GM04504 (cell line): ENCODE measurements at regions not wholly inside any gene's neighbourhood (a gene's known extent, or its start where the extent isn't known, plus 50 kb on each side); places are given as distances from the start of the nearest gene placed in this dataset.
"Not testable (repeated sequence)": the region's sequence is repeated elsewhere in the genome, so short reads cannot be mapped to it uniquely, and the experiment has no call there.

Source experiments
- DNase-seq: peaks from one replicate; pipeline ENCODE4 v3.0.0-alpha.2; 2012; ENCODE audit warnings: low read depth

GRCh38 chr3:125645616-125646015, 50.3 kb upstream of the OSBPL11 start:
- no peak for DNase-seq

- DNase-seq: no peak
Observed at GRCh38 chr3:125646581-125646980, 51.3 kb upstream of the OSBPL11 start.

GRCh38 chr3:125647318-125648014, 52.2 kb upstream of the OSBPL11 start:
- no peak for DNase-seq

DNA sequence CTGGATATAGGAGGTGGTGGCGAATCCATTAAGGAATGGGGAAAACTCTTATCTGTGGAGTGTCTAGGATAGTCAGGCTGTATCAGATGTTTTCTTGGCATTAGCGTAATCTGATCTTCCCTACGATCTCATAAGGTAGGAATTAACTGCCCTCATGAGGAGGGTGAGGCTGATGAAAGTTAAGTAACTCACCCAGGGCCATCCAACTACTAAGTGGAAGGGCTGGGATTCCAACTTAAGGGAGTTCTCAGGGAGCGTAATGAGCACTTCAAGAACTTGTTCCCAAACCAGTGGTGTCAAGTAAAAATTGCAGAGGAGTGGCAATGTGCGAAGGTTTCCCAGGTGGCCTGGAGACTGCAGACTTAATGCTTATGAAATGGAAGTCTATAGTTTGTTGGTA, 55.9 kb upstream of the OSBPL11 start:
- DNase-seq: no peak

DNA sequence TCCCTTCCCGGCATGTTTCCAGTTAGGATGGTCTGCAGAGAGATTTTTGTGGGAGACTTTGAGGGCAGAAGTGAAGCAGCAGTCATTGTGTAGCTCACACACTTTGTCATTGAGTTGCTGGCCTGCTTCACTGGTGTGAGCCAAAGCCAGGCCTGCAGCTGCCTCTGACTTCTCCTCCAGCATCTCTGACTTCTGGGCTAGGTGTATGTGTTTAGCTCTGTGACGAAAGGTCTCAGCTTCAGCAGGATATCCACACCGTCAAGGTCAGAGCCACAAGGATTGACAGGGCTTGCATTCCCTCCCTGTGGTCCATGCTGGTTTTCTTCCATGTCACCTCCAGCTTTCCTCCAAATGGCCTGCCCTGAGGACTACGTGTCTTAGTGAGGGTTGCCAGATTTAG, 57.1 kb upstream of the OSBPL11 start:
- no peak for DNase-seq

DNA sequence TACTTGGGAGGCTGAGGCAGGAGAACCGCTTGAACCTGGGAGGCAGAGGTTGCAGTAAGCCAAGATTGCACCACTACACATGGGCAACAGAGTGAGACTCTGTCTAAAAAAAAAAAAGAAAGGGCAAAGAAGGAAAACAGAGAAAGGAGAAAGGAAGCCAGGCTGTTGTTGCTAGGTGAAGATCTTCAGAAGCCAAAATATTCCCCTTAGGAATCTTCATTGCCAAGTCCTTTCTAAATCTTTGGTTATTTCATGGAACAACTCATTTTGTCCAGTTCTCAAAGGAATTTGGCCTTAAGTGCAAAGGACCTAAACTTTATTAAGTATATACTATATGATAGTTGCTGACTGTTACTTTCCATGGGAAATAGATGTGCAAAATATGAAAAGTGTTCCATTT, 59.2 kb upstream of the OSBPL11 start:
- DNase-seq: no peak

DNA sequence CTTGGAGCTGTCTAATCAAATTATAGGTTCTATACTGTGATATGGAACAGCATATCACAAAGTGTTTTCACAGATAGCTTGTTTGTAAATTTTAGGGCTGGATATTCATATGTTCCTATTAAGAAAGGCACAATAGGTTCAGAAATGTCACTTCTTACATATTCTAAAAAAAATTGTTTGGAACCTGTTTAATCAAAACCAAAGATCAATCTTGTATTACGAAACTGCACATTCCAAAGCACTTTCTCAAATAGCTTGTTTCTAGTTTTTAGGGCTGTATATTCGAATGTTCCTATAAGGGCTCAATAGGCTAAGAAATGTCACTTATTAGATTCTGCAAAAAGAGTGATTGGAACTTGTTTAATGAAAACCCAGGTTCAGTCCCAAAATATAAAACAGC, 67.4 kb upstream of the OSBPL11 start:
- no peak for DNase-seq

- DNase-seq: no peak
Observed at GRCh38 chr3:125670352-125670751, 75.1 kb upstream of the OSBPL11 start.

- DNase-seq: no peak
Observed at GRCh38 chr3:125670945-125671344, 75.6 kb upstream of the OSBPL11 start.

DNA sequence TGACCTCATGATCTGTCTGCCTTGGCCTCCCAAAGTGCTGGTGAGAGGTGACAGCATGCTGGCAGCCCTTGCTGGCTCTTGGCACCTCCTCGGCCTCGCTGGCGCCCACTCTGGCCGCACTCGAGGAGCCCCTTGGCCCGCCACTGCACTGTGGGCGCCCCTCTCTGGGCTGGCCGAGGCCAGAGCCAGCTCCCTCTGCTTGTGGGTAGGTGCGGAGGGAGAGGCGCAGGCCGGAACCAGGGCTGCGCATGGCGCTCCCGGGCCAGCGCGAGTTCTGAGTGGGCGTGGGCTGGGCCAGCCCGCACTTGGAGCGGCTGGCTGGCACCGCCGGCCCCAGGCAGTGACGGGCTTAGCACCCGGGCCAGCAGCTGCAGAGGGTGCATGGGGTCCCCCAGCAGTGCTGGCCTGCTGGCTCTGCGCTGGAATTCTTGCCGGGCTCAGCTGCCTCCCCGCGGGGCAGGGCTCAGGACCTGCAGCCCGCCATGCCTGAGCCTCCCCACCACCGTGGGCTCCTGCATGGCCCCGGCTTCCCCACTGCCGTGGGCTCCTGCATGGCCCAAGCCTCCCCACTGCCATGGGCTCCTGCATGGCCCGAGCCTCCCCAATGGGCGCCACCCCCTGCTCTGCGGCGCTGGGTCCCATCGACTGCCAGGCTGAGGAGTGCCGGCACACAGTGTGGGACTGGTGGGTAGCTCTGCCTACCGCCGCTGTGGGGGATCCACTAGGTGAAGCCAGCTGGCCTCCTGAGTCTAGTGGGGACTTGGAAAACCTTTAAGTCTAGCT, 76.4 kb upstream of the OSBPL11 start:
- no peak for DNase-seq

DNA sequence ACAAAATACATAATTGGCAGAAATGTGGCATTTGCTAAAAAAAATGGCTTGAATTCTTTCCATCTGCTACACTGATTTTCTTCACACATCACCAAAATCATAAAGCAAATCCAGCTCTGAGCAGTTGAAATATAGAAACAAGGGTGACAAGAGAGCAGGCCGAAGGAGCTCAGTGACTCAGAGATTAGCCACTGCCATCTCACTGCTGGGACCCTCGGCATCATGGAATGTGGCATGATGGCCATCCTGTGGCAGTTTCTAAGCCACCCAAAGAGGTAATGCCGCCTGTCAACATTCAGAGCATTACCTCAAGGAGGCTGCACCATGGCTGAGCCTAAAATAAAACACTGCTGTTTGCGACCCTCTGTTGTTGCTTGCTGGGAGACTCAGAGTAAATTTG, 80.5 kb upstream of the OSBPL11 start:
- DNase-seq: no peak

- DNase-seq: no peak
Observed at GRCh38 chr3:125679258-125679657, 84.0 kb upstream of the OSBPL11 start.

DNA sequence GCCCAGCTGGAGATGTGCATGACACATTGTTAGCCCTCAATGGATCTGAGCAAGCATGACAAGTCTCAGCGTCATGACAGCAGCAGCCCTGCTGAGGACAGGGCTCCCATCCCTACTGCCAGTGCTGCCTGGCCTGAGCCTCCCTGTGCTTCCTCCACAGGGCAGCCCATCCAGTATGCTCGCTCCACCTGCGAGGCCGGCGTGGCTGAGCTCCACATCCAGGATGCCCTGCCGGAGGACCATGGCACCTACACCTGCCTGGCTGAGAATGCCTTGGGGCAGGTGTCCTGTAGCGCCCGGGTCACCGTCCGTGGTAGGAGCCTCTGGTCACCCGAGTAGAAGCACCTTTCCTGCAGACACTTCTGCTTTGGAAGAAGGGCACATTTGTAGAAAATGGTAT, 85.8 kb upstream of the OSBPL11 start:
- no peak for DNase-seq

DNA sequence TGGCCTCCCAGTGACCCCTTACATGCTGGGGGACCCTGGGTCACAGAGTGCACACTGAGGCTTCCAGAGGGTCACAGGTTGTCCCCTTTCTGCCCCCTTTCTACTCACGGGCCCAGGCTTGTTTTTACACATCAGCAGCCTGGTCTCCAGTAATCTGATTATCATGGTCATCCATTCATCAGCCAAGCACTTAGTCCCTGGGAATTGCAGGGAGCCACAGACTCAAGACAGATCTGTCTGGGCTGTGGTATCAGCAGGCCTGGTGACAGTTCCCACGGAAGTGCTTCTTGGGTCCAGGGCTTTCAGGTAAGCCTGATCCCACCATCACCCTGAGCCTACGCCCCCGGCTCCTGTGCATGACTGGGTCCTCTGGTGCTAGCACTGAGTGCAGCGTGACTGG, 86.6 kb upstream of the OSBPL11 start:
- DNase-seq: not testable (repeated sequence)

DNA sequence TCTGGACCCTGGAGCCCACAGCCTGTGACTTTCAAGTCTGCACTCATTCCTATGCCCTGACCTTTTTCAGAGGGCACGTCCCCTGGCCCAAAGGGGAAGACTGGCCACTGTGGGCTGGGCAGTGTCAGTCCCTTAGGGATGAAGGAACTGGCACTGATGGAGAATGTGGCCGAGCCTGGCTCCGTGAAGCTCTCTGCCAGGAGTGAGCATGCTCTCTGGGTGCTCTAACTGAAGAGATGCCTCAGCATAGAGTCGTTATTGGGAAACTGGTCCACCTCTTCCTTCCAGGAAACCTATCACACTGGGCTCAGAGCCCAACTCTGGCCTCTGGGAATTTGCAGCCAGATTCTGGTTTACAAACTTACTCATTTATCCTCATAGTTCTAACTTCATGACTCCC, 87.3 kb upstream of the OSBPL11 start:
- DNase-seq: peak; percentile 38

DNA sequence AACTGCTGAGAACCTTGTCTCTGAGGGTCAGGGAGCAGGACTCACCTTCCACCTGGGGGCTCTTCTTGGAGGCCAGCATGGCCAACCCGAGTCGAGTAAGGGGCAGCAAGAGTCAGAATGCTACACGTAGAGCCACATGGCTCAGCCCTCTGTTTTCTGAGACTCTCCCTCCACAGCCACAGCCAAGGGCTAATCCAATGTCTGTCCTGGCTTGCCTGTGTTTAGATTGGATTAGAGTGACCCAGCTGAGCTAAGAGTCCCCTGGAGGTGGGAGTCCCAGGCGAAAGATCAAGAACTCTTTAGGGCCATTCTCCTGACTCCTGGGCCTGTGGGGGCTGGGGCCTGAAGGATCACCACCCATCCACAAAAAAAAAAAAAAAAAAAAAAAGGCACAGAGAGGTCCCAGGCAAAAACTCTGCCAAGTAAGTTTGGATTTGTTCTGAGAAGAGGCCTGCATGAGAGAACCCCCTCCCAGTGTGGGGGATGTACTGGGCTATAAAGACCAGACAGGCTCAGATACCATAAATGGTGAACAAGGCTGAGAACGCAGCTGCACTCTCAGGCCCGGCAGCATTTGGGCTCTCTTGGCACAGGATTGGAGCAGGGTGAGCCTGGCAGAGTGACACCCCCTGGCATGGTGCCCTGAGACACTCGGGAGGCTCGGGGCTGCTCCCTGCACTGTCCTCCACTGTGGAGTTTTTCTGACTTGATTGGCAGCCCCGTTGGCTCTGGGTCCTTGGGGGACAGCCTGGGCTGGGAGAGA, 88.0 kb upstream of the OSBPL11 start:
- no peak for DNase-seq

GRCh38 chr3:125684199-125684598, 88.9 kb upstream of the OSBPL11 start:
- no peak for DNase-seq

DNA sequence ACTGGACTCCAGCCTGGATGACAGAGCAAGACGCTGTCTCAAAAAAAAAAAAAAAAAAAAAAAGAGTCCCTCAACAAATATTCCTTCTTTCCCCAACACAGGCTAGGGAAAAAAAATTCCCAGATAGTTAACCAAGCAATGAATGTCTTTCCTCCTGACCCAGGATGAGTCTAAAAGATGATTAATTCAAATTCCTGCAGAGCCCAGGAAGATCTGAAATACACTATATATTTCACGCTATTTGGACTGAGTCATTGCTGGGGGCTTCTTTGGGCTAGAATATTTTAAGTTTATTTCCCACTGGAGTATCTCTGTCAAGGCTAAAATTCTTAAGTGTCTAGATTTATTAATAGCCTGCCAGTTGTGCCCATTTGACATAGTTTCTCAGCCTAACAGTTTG, 90.4 kb upstream of the OSBPL11 start:
- peak; percentile 22 for DNase-seq

GRCh38 chr3:125692361-125692760, 97.1 kb upstream of the OSBPL11 start:
- DNase-seq: no peak

DNA sequence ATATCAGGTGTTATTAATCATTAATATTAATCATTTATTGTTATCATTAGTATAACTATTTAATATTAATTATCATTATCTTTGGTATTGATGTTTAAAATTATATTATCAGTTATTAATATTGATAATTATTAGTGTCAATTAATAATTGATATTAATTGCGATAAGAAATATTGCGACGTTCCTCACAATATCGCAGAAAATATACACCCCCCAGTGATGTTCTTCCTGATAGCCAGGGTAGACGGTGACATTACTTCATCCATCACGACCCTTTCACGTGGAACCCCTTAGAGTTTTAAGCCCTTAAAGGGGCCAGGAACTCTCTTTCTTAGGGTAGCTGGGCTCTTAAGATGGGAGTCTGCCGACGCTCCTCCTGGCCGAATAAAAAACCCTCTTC, 98.6 kb upstream of the OSBPL11 start:
- no peak for DNase-seq

- no peak for DNase-seq
Observed at GRCh38 chr3:125694761-125695294, 99.5 kb upstream of the OSBPL11 start.

DNA sequence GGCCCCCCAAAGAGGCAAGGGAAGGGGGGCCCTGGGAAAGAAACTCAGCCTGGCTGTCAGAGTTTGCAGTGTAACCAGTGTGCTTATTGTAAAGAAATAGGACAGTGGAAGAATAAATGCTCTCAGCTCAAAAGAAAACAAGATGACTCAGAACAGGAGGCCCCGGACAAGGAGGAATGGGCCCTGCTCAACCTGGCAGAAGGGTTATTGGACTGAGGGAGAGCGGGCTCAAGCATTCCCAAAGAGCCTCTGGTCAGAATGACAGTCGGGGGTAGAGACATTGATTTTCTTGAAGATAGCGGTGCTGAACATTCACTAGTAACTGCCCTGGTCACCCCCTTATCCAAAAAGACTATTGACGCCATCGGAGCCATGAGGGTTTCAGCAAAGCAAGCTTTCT, 100.4 kb upstream of the OSBPL11 start:
- DNase-seq: no peak

- DNase-seq: not testable (repeated sequence)
Observed at GRCh38 chr3:125697126-125697525, 101.8 kb upstream of the OSBPL11 start.
